ENCODE measurements at regions not wholly inside any gene's neighbourhood (a gene's known extent, or its start where the extent isn't known, plus 50 kb on each side); places are given as distances from the start of the nearest gene placed in this dataset.
"Not testable (repeated sequence)": the region's sequence is repeated elsewhere in the genome, so short reads cannot be mapped to it uniquely, and the experiment has no call there.

- peak; percentile 86 for DNase-seq
Observed at GRCh38 chr6:115618256-115618655, 442.4 kb downstream of the FRK start.

DNA sequence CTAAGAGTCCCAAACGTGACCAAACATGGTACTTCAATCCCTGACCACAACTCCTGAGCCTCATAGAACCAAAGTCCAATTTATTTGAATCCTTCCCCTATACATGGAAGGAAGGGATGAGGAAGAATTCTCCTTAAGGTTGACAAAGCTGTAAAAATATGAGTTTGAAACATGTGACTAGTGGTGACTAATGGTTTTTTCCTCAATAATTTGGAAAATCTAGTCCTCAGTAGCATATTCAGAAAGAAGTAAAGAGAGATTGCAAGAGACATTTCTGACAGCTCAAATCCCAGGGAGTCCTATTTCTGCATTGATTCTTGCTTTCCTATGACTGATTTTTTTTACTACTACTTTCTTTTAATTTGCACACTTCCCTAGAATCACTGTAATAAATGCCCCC lies 443.7 kb downstream of the FRK start:
- DNase-seq: peak; percentile 49

GRCh38 chr6:115613488-115613887 lies 447.2 kb downstream of the FRK start:
- DNase-seq: peak; percentile 99

DNA sequence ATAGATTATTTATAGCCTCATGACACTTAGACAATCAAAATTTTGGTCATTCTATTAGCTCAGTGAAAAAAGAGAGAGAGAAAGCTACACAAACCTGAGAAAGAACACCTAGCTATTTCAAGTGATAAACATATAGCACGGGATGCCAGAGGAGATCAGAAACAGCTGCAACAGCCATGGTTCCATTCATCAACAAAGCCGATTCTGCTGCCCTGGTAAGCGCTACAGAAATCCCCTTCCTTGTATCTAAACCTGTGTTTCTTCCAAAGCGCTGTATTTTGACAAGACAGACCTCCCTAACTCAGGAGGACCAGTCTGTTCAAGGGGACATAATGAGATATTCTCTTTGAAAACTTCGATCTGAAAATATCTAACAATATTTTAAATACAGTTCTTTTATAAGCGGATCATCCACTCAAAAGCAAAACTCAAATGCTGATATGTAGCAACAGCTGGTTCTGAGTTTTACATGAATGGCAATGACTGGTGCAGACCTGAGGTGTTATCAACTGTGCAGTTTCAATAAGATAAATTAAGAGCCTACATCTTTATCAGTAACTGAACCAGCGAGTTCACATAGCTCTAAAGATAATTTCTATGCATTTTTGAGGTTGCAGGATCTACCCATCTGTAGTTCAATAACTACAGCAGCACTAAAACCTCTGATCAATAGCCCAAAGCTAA lies 447.8 kb downstream of the FRK start:
- DNase-seq: no peak

- DNase-seq: no peak
Observed at GRCh38 chr6:115612216-115612615, 448.5 kb downstream of the FRK start.

DNA sequence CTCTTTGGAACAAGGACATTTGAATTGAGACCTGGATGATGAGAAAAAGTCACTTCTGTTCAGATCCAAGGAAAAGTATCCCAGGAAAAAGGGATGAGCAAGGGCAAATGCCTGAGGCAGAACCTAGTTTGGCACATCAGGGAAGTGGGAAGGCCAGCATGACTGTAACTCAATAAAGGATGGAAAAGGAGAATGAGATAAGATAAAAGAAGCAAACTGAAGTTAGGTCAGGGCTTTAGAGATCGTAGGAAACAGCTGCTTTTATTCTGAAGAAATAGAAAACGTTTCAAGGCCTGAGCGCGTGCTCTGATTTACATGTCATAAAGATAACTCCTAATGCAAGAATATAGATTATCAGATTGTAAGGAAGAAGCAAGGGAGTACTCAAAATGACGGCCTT lies 450.0 kb downstream of the FRK start:
- DNase-seq: no peak

- DNase-seq: no peak
Observed at GRCh38 chr6:115609111-115609510, 451.6 kb downstream of the FRK start.

GRCh38 chr6:115602466-115602865 lies 458.2 kb downstream of the FRK start:
- no peak for DNase-seq

DNA sequence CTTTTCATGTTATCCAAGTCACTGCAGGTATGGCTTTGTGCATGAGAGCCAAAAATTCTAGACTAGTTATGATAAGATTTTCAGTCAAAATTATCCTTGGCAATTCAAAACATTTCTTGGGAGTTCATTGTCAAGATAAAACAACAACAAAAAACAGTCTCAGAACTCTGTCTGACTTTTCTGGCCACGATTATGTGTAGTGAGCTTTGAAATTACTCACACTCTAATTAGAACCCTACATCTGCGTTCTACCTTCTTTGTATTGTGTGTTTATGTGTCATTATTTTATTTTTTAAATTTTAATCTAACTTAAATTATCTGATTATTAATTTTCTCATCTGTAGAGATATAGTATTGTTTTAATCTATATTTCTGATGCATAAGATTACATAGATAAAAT lies 459.2 kb downstream of the FRK start:
- DNase-seq: no peak

- DNase-seq: no peak
Observed at GRCh38 chr6:115601064-115601463, 459.6 kb downstream of the FRK start.

DNA sequence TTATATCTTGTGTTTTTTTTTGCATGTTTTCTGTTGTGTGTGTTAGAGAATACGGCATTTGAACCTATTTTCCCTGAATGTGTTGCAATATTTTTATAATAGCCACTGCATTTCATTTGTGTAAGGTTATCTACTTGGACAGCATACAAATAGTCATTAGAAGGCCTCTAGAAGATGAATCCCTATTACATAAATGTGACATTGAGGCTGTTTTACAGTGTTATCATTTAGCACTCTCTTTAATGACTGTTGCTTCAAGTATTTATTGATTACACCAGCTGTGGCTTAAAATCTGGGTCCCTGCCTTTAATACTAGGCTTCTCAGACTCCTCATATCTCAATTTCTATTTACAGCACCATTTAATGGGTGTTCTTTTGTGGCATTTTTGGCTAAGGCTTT lies 465.8 kb downstream of the FRK start:
- DNase-seq: no peak

- peak; percentile 63 for DNase-seq
Observed at GRCh38 chr6:115592025-115592424, 468.7 kb downstream of the FRK start.

GRCh38 chr6:115589072-115589471 lies 471.6 kb downstream of the FRK start:
- not testable (repeated sequence) for DNase-seq

- no peak for DNase-seq
Observed at GRCh38 chr6:115583290-115583689, 477.4 kb downstream of the FRK start.

DNA sequence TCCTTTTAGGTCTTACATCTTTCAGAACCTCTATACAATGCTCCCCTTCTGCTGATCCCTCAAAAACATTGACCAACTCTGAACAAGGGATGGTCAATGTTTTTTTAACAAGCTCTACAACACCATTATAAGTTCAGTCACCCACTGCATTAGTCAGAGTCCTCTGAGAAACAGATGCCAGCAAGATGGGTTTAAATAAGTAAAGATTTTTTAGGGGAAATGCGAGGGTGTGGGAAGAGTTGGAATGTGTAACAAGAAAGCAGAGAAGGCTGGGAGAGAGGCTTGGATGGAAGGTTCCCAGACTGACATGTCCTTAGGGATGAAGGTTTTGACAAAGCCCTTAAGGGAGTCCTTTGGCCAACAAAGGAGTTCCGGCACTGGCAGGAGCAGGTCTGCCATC lies 478.3 kb downstream of the FRK start:
- peak; percentile 13 for DNase-seq

GRCh38 chr6:115579565-115579964 lies 481.1 kb downstream of the FRK start:
- not testable (repeated sequence) for DNase-seq

- no peak for DNase-seq
Observed at GRCh38 chr6:115577270-115577669, 483.4 kb downstream of the FRK start.

DNA sequence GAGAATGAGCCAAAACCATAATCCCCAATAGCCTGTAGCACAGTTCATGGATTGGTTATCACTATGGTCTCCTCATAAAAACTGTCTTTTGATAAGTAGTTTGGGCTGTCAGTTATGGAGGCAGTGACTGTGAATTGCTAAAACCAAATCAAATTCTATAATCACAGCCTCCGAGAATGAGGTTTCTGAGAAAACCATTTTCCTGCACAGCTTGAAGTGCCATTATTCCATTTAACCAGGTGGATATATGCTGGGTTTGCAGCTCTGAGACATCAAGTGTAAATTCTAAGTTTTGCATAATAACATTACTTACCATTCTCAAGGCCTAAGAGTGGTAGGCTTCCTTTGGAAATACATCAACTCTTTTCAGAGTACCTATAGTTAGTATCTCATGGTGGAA lies 485.4 kb downstream of the FRK start:
- DNase-seq: no peak

DNA sequence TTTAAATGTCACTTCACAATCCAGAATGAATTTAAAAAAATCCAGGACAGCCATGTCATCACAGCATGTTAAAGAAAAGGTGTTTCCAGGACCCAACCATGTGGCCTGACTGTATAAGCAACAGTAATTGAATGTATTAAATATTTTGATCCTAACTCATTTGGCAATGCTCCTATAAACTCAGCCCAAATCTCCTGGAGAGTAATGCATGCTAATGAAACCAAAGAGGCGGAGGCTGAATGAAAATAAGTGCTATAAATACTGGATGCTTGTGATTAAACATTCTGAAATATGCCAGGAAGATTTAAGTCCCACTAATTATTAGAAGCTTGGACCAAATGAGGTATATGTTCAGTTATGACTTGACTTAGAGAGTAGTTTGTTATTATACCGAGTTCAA lies 486.8 kb downstream of the FRK start:
- DNase-seq: peak; percentile 75

- DNase-seq: peak; percentile 71
Observed at GRCh38 chr6:115570331-115570730, 490.4 kb downstream of the FRK start.

DNA sequence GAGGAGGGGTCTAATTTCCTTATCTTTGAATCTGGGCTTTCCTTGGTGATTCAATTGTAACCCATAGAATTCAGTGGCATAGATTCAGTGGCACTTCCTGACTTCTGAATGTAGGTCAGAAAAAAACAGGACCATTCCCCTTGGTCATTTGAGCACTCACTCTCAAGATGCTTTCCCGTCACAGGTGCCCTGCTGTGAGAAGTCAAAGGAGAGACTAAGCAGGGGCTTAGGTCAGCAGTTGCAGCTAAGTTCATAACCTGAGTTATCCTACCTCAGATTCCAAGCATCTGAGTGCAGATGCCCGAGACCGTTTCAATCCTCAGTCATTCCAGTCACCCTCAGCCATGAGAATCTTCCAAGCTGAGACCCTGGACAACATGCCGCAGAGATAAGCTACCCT lies 506.6 kb downstream of the FRK start:
- no peak for DNase-seq

GRCh38 chr6:115551527-115551926 lies 509.2 kb downstream of the FRK start:
- DNase-seq: peak; percentile 6

GRCh38 chr6:115545672-115545986 lies 515.1 kb downstream of the FRK start:
- no peak for DNase-seq

DNA sequence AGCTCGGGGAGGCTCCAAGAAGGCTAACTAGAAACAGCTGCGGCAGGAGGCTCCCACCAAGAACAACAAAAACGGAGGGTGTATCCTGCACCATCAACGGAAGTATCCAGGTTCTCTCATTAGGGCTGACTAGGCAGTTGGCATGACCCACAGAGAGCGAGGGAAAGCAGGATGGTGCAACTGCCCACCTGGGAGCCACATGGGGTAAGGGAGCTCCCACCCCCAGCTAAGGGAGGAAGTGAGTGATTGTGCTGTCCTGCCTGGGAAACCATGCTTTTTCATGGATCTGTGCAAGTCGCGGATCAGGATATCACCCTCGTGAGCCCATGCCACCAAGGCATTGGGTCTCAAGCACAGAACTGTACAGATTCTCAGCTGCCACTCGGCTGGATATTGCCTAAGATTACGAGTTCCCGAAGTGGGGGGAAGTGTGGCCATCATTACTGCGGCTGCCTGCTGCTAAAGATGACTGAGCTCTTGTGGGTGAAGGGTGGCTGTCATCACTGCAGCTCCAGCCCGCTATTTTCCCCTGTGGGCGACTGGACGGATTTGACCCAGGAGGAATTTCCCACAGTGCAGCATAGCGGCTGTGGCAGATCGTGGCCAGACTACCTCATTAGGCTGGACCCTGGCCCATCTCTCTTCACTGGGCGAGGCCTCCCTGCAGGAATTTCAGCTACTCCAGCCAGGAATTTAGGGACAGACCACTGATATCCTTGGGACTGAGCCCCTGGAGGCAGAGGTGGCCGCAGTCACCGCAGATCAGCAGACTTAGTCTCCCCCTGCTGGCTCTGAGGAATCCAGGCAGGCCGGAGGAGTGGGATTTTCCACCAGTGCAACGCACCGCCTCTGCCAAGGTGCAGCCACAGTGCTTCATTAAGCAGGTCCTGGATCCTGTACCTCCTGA lies 515.7 kb downstream of the FRK start:
- DNase-seq: peak; percentile 25
